ENCODE measurements at regions not wholly inside any gene's neighbourhood (a gene's known extent, or its start where the extent isn't known, plus 50 kb on each side); places are given as distances from the start of the nearest gene placed in this dataset.

GRCh38 chr6:3610206-3610605, 141.3 kb downstream of the PXDC1 start:
- TF ChIP-seq ZNF512 (CRISPR knock-in tag; IDR thresholded peaks at IDR 0.05; ENCODE audit: borderline replicate concordance) (no peak), GTF2I (CRISPR knock-in tag; conservative IDR thresholded peaks at IDR 0.05) (no peak), NFYB (CRISPR knock-in tag; conservative IDR thresholded peaks at IDR 0.05; ENCODE audit: low read depth) (no peak), USF2 (CRISPR knock-in tag; IDR thresholded peaks at IDR 0.05) (no peak), TEAD4 (CRISPR knock-in tag; IDR thresholded peaks at IDR 0.05) (no peak), CBFB (CRISPR knock-in tag; IDR thresholded peaks at IDR 0.05; ENCODE audit: low read depth) (no peak), NR3C1 (CRISPR knock-in tag; conservative IDR thresholded peaks at IDR 0.05; ENCODE audit: low read depth) (no peak), CTCF (IDR thresholded peaks at IDR 0.05) (no peak), ZNF121 (CRISPR knock-in tag; IDR thresholded peaks at IDR 0.05) (no peak), USF1 (CRISPR knock-in tag; IDR thresholded peaks at IDR 0.05) (no peak), SP1 (CRISPR knock-in tag; conservative IDR thresholded peaks at IDR 0.05) (no peak), ZNF263 (CRISPR knock-in tag; IDR thresholded peaks at IDR 0.05; ENCODE audit: low read depth) (no peak)

All from WTC11 (cell line).